ENCODE measurements at regions not wholly inside any gene's neighbourhood (a gene's known extent, or its start where the extent isn't known, plus 50 kb on each side); places are given as distances from the start of the nearest gene placed in this dataset.

DNA sequence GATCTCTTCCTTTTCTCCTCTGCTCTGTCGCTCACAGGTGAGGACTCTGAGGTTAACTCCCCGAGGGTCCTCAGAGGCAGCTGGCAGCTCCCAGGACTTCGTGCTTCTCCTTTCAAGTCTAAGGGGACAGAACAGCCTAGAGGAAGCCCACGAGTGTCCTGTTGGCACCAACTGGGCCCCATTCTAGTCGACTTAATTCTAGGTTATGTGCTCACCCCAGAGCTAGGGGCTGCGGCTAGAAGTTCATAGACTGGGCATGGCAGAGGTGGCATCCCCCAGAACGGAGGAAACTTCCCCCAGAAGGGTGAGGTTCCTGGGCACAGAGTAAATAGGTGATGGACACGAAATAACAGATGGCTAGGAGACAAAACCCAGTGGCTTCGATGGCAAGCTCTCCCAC is 259.4 kb downstream of the TEX36 start:
- TF ChIP-seq, protein P1, sequence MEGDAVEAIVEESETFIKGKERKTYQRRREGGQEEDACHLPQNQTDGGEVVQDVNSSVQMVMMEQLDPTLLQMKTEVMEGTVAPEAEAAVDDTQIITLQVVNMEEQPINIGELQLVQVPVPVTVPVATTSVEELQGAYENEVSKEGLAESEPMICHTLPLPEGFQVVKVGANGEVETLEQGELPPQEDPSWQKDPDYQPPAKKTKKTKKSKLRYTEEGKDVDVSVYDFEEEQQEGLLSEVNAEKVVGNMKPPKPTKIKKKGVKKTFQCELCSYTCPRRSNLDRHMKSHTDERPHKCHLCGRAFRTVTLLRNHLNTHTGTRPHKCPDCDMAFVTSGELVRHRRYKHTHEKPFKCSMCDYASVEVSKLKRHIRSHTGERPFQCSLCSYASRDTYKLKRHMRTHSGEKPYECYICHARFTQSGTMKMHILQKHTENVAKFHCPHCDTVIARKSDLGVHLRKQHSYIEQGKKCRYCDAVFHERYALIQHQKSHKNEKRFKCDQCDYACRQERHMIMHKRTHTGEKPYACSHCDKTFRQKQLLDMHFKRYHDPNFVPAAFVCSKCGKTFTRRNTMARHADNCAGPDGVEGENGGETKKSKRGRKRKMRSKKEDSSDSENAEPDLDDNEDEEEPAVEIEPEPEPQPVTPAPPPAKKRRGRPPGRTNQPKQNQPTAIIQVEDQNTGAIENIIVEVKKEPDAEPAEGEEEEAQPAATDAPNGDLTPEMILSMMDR (IDR thresholded peaks at IDR 0.05; ENCODE audit: insufficient read depth in 1 of 2, low read depth in 1 of 2, low read length in 1 of 2, severe bottlenecking in 1 of 2, unreplicated experiment in 1 of 2): no peak
- intact Hi-C loops (cut with micrococcal nuclease; ENCODE audit: unreplicated experiment): no loop called here
- no peak overlapping the region for H3K4me3 ChIP-seq (ENCODE audit: low read depth, low read length)
- H3K27ac Mint-ChIP-seq (ENCODE audit: unreplicated experiment): no peak overlapping the region
- H3K36me3 Mint-ChIP-seq (ENCODE audit: insufficient read depth, unreplicated experiment): no peaks in the 10 kb centered on the region
- no peaks in the 10 kb centered on the region for H3K9me3 Mint-ChIP-seq (ENCODE audit: unreplicated experiment)
- H3K27me3 Mint-ChIP-seq (ENCODE audit: insufficient read depth, unreplicated experiment): peaks cover 27% of the 10 kb centered on the region
- no peaks in the 10 kb centered on the region for H3K36me3 ChIP-seq (ENCODE audit: control insufficient read depth, insufficient read depth, low read length)
- no peaks in the 10 kb centered on the region for H3K4me1 Mint-ChIP-seq (ENCODE audit: low read depth, unreplicated experiment)
- BruUV-seq (replicated peaks): no TSS peak
- no peaks in the 10 kb centered on the region for H3K9me3 ChIP-seq
- ChIA-PET CTCF (no interaction called here), POLR2A (no interaction called here)
- H3K4me1 ChIP-seq: no peaks in the 10 kb centered on the region
- H3K4me3 Mint-ChIP-seq (ENCODE audit: unreplicated experiment): no peak overlapping the region
- H3K27me3 ChIP-seq (replicated peaks; ENCODE audit: control insufficient read depth, insufficient read depth, low read length): no peaks in the 10 kb centered on the region
- DNase-seq: no peak

GRCh38 chr10:125419831-125420230 is 259.5 kb upstream of the CTBP2 start:
- Mint-ChIP-seq H3K36me3 (ENCODE audit: insufficient read depth, unreplicated experiment) (no peaks in the 10 kb centered on the region), H3K9me3 (ENCODE audit: unreplicated experiment) (no peaks in the 10 kb centered on the region), H3K4me3 (ENCODE audit: unreplicated experiment) (no peak overlapping the region), H3K4me1 (ENCODE audit: low read depth, unreplicated experiment) (peaks cover 8% of the 10 kb centered on the region), H3K27me3 (ENCODE audit: insufficient read depth, unreplicated experiment) (peaks cover 20% of the 10 kb centered on the region), H3K27ac (ENCODE audit: unreplicated experiment) (no peak overlapping the region)
- Histone ChIP-seq H3K4me3 (ENCODE audit: low read depth, low read length) (no peak overlapping the region), H3K4me1 (no peaks in the 10 kb centered on the region), H3K9me3 (no peaks in the 10 kb centered on the region), H3K36me3 (ENCODE audit: control insufficient read depth, insufficient read depth, low read length) (no peaks in the 10 kb centered on the region), H3K27me3 (replicated peaks; ENCODE audit: control insufficient read depth, insufficient read depth, low read length) (no peaks in the 10 kb centered on the region; the same call in 1 of the 2 replicates)
- no peak for DNase-seq
- TF ChIP-seq, protein P1 (IDR thresholded peaks at IDR 0.05; ENCODE audit: insufficient read depth in 1 of 2, low read depth in 1 of 2, low read length in 1 of 2, severe bottlenecking in 1 of 2, unreplicated experiment in 1 of 2): no peak
- intact Hi-C loops (cut with micrococcal nuclease; ENCODE audit: unreplicated experiment): no loop called here
- ChIA-PET CTCF (no interaction called here), POLR2A (no interaction called here)
- no TSS peak for BruUV-seq (replicated peaks)

GRCh38 chr10:125419146-125419545 is 258.8 kb upstream of the CTBP2 start:
- ChIA-PET POLR2A (no interaction called here), CTCF (no interaction called here)
- no peaks in the 10 kb centered on the region for H3K9me3 ChIP-seq
- H3K4me3 ChIP-seq (ENCODE audit: low read depth, low read length): no peak overlapping the region
- intact Hi-C loops (cut with micrococcal nuclease; ENCODE audit: unreplicated experiment): no loop called here
- TF ChIP-seq, protein P1 (IDR thresholded peaks at IDR 0.05; ENCODE audit: insufficient read depth in 1 of 2, low read depth in 1 of 2, low read length in 1 of 2, severe bottlenecking in 1 of 2, unreplicated experiment in 1 of 2): no peak
- H3K27me3 Mint-ChIP-seq (ENCODE audit: insufficient read depth, unreplicated experiment): peaks cover 16% of the 10 kb centered on the region
- H3K4me1 ChIP-seq: no peaks in the 10 kb centered on the region
- no peaks in the 10 kb centered on the region for H3K36me3 Mint-ChIP-seq (ENCODE audit: insufficient read depth, unreplicated experiment)
- no TSS peak for BruUV-seq (replicated peaks)
- H3K9me3 Mint-ChIP-seq (ENCODE audit: unreplicated experiment): no peaks in the 10 kb centered on the region
- no peaks in the 10 kb centered on the region; the same call in 1 of the 2 replicates for H3K27me3 ChIP-seq (replicated peaks; ENCODE audit: control insufficient read depth, insufficient read depth, low read length)
- H3K27ac Mint-ChIP-seq (ENCODE audit: unreplicated experiment): no peak overlapping the region
- no peak for DNase-seq
- H3K4me1 Mint-ChIP-seq (ENCODE audit: low read depth, unreplicated experiment): peaks cover 8% of the 10 kb centered on the region
- no peaks in the 10 kb centered on the region for H3K36me3 ChIP-seq (ENCODE audit: control insufficient read depth, insufficient read depth, low read length)
- H3K4me3 Mint-ChIP-seq (ENCODE audit: unreplicated experiment): no peak overlapping the region
